NCI-H1105 treated with DMSO at 0.1 percent for 48 hours (cell line): ENCODE measurements at regions not wholly inside any gene's neighbourhood (a gene's known extent, or its start where the extent isn't known, plus 50 kb on each side); places are given as distances from the start of the nearest gene placed in this dataset.
"Not testable (repeated sequence)": the region's sequence is repeated elsewhere in the genome, so short reads cannot be mapped to it uniquely, and the experiment has no call there.

Source experiments
- DNase-seq: peaks from one replicate; lab custom pipeline; 2025; lab: John Stamatoyannopoulos, UW

GRCh38 chr9:29160763-29161353, 1587.6 kb upstream of the C9orf72 start:
- DNase-seq: no peak

- no peak for DNase-seq
Measured at GRCh38 chr9:29174136-29174535, 1600.9 kb upstream of the C9orf72 start.

- DNase-seq: no peak
Measured at GRCh38 chr9:29176231-29176630, 1603.0 kb upstream of the C9orf72 start.

- no peak for DNase-seq
Measured at GRCh38 chr9:29176786-29177185, 1603.5 kb upstream of the C9orf72 start.

- DNase-seq: peak; percentile 9
Measured at GRCh38 chr9:29183971-29184370, 1610.7 kb upstream of the C9orf72 start.

GRCh38 chr9:29188771-29189170, 1615.5 kb upstream of the C9orf72 start:
- not testable (repeated sequence) for DNase-seq

GRCh38 chr9:29189221-29189620, 1615.9 kb upstream of the C9orf72 start:
- not testable (repeated sequence) for DNase-seq

GRCh38 chr9:29198861-29199260, 1625.6 kb upstream of the C9orf72 start:
- no peak for DNase-seq

- no peak for DNase-seq
Measured at GRCh38 chr9:29199975-29200374, 1626.7 kb upstream of the C9orf72 start.

GRCh38 chr9:29200650-29201049, 1627.4 kb upstream of the C9orf72 start:
- DNase-seq: no peak

- DNase-seq: no peak
Measured at GRCh38 chr9:29203244-29203930, 1630.1 kb upstream of the C9orf72 start.

- peak; percentile 31 for DNase-seq
Measured at GRCh38 chr9:29208670-29209069, 1635.4 kb upstream of the C9orf72 start.

- DNase-seq: peak; percentile 71
Measured at GRCh38 chr9:29209748-29210291, 1636.5 kb upstream of the C9orf72 start.

GRCh38 chr9:29211003-29211579, 1637.8 kb upstream of the C9orf72 start:
- DNase-seq: peak; percentile 61

GRCh38 chr9:29211580-29212396, 1638.5 kb upstream of the C9orf72 start:
- peak; percentile 77 for DNase-seq

- peak; percentile 80 for DNase-seq
Measured at GRCh38 chr9:29212397-29213387, 1639.4 kb upstream of the C9orf72 start.

GRCh38 chr9:29213417-29214153, 1640.3 kb upstream of the C9orf72 start, which contains the start of gene LINGO2:
LINGO2 (minus strand) TSS chr9:29213601.
- peak; percentile 90 for DNase-seq

- DNase-seq: peak; percentile 90
Measured at GRCh38 chr9:29214154-29214689, 1640.9 kb upstream of the C9orf72 start.

GRCh38 chr9:29214690-29215253, 1641.5 kb upstream of the C9orf72 start:
- DNase-seq: peak; percentile 56

GRCh38 chr9:29217966-29218365, 1644.7 kb upstream of the C9orf72 start:
- DNase-seq: no peak
